Caco-2 (cell line): ENCODE measurements at regions not wholly inside any gene's neighbourhood (a gene's known extent, or its start where the extent isn't known, plus 50 kb on each side); places are given as distances from the start of the nearest gene placed in this dataset.

ENCODE experiments used
- BruUV-seq: library from RNA; stranded (reverse); fragments of 400-500 nt; replicated peaks from 2 replicates; lab custom pipeline; 2021; lab: Mats Ljungman, UMichigan
- CTCF ChIA-PET: fragments of 300-600 bp; sonication (Branson Sonifier 250); formaldehyde crosslinking; loops from one replicate; lab custom pipeline; 2022; ENCODE audit warnings: antibody characterized with exemption; lab: Charles Lee
- POLR2A ChIA-PET: fragments of 300-600 bp; sonication (Branson Sonifier 250); formaldehyde crosslinking; loops from one replicate; lab custom pipeline; 2022; ENCODE audit warnings: antibody characterized with exemption; lab: Charles Lee
- DNase-seq, 2 experiments: peaks; one replicate each; pipeline versions ENCODE4 v3.0.0 to v3.0.0-alpha.2; 2020 to 2022
- H3K27me3 ChIP-seq: replicated peaks from 2 replicates; pipeline ENCODE4 v1.6.0; 2011; ENCODE audit warnings: low read length; ENCODE audit not compliant: control insufficient read depth, insufficient read depth
- H3K36me3 ChIP-seq: 2 replicates; pipeline ENCODE4 v1.5.1; 2011; ENCODE audit warnings: low read length; ENCODE audit not compliant: control insufficient read depth, insufficient read depth
- H3K4me1 ChIP-seq: fragments of 250-450 bp; sonication (Bioruptor Pico); 2 replicates; pipeline ENCODE4 v1.5.1; 2020; ENCODE audit warnings: mild to moderate bottlenecking
- H3K4me3 ChIP-seq: 2 replicates; pipeline ENCODE4 v1.5.1; 2011; ENCODE audit warnings: low read depth, mild to moderate bottlenecking, control low read depth, low read length
- H3K9me3 ChIP-seq: fragments of 250-450 bp; sonication (Bioruptor Pico); 2 replicates; pipeline ENCODE4 v1.5.1; 2020; ENCODE audit warnings: mild to moderate bottlenecking, moderate library complexity
- H3K27ac Mint-ChIP-seq: one replicate; pipeline ENCODE4 v1.8.0; 2022; ENCODE audit warnings: mixed read lengths; ENCODE audit not compliant: unreplicated experiment
- H3K27me3 Mint-ChIP-seq: one replicate; pipeline ENCODE4 v1.8.0; 2022; ENCODE audit warnings: mixed read lengths; ENCODE audit not compliant: insufficient read depth, unreplicated experiment
- H3K36me3 Mint-ChIP-seq: one replicate; pipeline ENCODE4 v1.8.0; 2022; ENCODE audit warnings: mild to moderate bottlenecking, mixed read lengths; ENCODE audit not compliant: insufficient read depth, unreplicated experiment
- H3K4me1 Mint-ChIP-seq: one replicate; pipeline ENCODE4 v1.8.0; 2022; ENCODE audit warnings: low read depth, mixed read lengths; ENCODE audit not compliant: unreplicated experiment
- H3K4me3 Mint-ChIP-seq: one replicate; pipeline ENCODE4 v1.8.0; 2022; ENCODE audit warnings: mild to moderate bottlenecking, moderate library complexity, mixed read lengths; ENCODE audit not compliant: unreplicated experiment
- H3K9me3 Mint-ChIP-seq: one replicate; pipeline ENCODE4 v1.8.0; 2022; ENCODE audit warnings: mixed read lengths; ENCODE audit not compliant: unreplicated experiment
- intact Hi-C: fragments of 100-400 bp; cut with micrococcal nuclease; formaldehyde crosslinking; loops from one replicate; pipeline ENCODE4 v1.10.0; 2022; ENCODE audit not compliant: unreplicated experiment
- TF ChIP-seq, protein P1 (sequence below), 2 experiments: fragments of 200-600 bp in 1 of 2; IDR thresholded peaks; 1 replicate in 1 of 2; 2 replicates in 1 of 2; pipeline versions ENCODE4 v1.5.1 to v1.8.0; 2011 to 2022; ENCODE audit warnings: antibody characterized with exemption in 1 of 2, control low read depth in 1 of 2, inconsistent platforms in 1 of 2, low read depth in 1 of 2, low read length in 1 of 2, mild to moderate bottlenecking in 1 of 2, moderate library complexity in 1 of 2; ENCODE audit not compliant: insufficient read depth in 1 of 2, severe bottlenecking in 1 of 2, unreplicated experiment in 1 of 2

DNA sequence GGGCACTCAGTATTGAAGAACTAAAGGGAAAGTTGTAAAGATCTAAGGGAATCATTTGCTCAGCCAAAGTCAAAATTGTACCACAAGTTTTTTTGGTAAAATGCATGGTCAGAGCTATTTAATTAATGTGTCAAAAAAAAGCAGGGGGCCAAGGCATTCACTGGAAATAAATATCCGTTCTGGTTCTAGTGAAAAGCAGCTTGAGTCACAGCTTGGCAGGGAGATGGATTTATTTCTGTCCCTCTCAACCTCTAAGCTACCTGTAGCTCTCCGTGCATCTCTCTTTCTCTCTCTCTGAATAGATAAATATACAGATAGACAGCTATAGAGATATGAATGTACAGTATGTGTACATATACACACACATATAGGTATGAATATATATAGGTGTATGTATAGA, 554.4 kb upstream of the TMEM132C start:
- Histone ChIP-seq H3K4me3 (no peak overlapping the region), H3K27me3 (no peaks in the 10 kb centered on the region), H3K4me1 (no peaks in the 10 kb centered on the region), H3K9me3 (no peaks in the 10 kb centered on the region), H3K36me3 (no peaks in the 10 kb centered on the region)
- Mint-ChIP-seq H3K27me3 (no peaks in the 10 kb centered on the region), H3K36me3 (no peaks in the 10 kb centered on the region), H3K4me1 (no peaks in the 10 kb centered on the region), H3K27ac (no peak overlapping the region), H3K9me3 (peaks cover 10% of the 10 kb centered on the region), H3K4me3 (no peak overlapping the region)
- DNase-seq = no peak
- intact Hi-C loops = no loop called here
- POLR2A ChIA-PET = no interaction called here
- TF ChIP-seq, protein P1, sequence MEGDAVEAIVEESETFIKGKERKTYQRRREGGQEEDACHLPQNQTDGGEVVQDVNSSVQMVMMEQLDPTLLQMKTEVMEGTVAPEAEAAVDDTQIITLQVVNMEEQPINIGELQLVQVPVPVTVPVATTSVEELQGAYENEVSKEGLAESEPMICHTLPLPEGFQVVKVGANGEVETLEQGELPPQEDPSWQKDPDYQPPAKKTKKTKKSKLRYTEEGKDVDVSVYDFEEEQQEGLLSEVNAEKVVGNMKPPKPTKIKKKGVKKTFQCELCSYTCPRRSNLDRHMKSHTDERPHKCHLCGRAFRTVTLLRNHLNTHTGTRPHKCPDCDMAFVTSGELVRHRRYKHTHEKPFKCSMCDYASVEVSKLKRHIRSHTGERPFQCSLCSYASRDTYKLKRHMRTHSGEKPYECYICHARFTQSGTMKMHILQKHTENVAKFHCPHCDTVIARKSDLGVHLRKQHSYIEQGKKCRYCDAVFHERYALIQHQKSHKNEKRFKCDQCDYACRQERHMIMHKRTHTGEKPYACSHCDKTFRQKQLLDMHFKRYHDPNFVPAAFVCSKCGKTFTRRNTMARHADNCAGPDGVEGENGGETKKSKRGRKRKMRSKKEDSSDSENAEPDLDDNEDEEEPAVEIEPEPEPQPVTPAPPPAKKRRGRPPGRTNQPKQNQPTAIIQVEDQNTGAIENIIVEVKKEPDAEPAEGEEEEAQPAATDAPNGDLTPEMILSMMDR (IDR thresholded peaks at IDR 0.05; ENCODE audit: insufficient read depth in 1 of 2, low read depth in 1 of 2, low read length in 1 of 2, severe bottlenecking in 1 of 2, unreplicated experiment in 1 of 2) = no peak
- BruUV-seq = no TSS peak
- CTCF ChIA-PET = no interaction called here

DNA sequence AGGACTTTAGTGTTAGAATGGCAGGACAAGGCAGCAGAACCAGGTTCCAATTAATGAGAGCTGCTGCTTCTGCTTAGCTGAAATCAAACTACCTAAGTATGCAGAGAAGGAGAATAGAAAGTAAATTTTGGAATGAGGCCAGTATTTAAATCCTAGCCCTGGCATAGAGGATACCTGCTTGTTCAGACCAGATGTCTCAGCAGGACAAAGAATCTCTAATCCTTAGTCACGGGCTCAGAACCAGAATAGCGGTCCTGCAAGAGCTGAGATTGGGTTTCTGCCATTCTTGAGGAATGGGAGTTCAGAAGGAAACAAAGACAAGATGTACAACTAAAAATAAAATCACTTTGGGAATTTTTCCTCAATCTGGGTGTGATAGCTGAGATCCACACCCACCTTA, 550.8 kb upstream of the TMEM132C start:
- CTCF ChIA-PET = no interaction called here
- POLR2A ChIA-PET = no interaction called here
- DNase-seq = no peak
- Mint-ChIP-seq H3K36me3 (no peaks in the 10 kb centered on the region), H3K9me3 (no peaks in the 10 kb centered on the region), H3K4me3 (no peak overlapping the region), H3K27me3 (no peaks in the 10 kb centered on the region), H3K4me1 (no peaks in the 10 kb centered on the region), H3K27ac (no peak overlapping the region)
- Histone ChIP-seq H3K36me3 (no peaks in the 10 kb centered on the region), H3K4me1 (no peaks in the 10 kb centered on the region), H3K9me3 (no peaks in the 10 kb centered on the region), H3K4me3 (no peak overlapping the region), H3K27me3 (no peaks in the 10 kb centered on the region)
- no TSS peak for BruUV-seq
- TF ChIP-seq, protein P1 (IDR thresholded peaks at IDR 0.05; ENCODE audit: insufficient read depth in 1 of 2, low read depth in 1 of 2, low read length in 1 of 2, severe bottlenecking in 1 of 2, unreplicated experiment in 1 of 2) = no peak
- intact Hi-C loops = no loop called here

GRCh38 chr12:127717278-127717677, 549.7 kb upstream of the TMEM132C start:
- no peaks in the 10 kb centered on the region for H3K27me3 ChIP-seq

More at GRCh38 chr12:127717278-127717677, 549.7 kb upstream of the TMEM132C start:
- no peaks in the 10 kb centered on the region for H3K4me1 ChIP-seq
- no peak overlapping the region for H3K4me3 ChIP-seq
- no peak for DNase-seq
- BruUV-seq = no TSS peak
- intact Hi-C loops = no loop called here
- no peak overlapping the region for H3K4me3 Mint-ChIP-seq
- H3K9me3 ChIP-seq = no peaks in the 10 kb centered on the region
- POLR2A ChIA-PET = no interaction called here
- no peaks in the 10 kb centered on the region for H3K4me1 Mint-ChIP-seq
- no peaks in the 10 kb centered on the region for H3K36me3 Mint-ChIP-seq
- H3K27me3 Mint-ChIP-seq = no peaks in the 10 kb centered on the region
- H3K27ac Mint-ChIP-seq = no peak overlapping the region
- CTCF ChIA-PET = no interaction called here
- H3K36me3 ChIP-seq = no peaks in the 10 kb centered on the region
- TF ChIP-seq, protein P1 (IDR thresholded peaks at IDR 0.05; ENCODE audit: insufficient read depth in 1 of 2, low read depth in 1 of 2, low read length in 1 of 2, severe bottlenecking in 1 of 2, unreplicated experiment in 1 of 2) = no peak
- no peaks in the 10 kb centered on the region for H3K9me3 Mint-ChIP-seq
